Stimulated activated naive B cell treated with anti-CD40 and anti-IgM and Interleukin-4, amounts not matched to agents 10 μg/mL and 1 μg/mL and 100 μg/mL, for 72 hours (primary cell): ENCODE measurements at regions not wholly inside any gene's neighbourhood (a gene's known extent, or its start where the extent isn't known, plus 50 kb on each side); places are given as distances from the start of the nearest gene placed in this dataset.
A peak's percentile ranks its signal among the peaks of the same experiment; 100 is the strongest.

Source experiments
- ATAC-seq, 2 donors: fragments of 150-1000 bp; cut with Tn5 transposase; replicated peaks; 2 replicates each; pipeline ENCODE4 v1.10.0; 2021; ENCODE audit warnings: moderate library complexity in 1 of 2
- DNase-seq: peaks from one replicate; pipeline ENCODE4 v3.0.0; 2021
- H3K27ac Mint-ChIP-seq: one replicate; pipeline ENCODE4 v1.8.0; 2022; ENCODE audit warnings: mild to moderate bottlenecking, mixed read lengths
- H3K27me3 Mint-ChIP-seq, 2 donors: one replicate each; pipeline ENCODE4 v1.8.0; 2022; ENCODE audit warnings: mixed read lengths in 2 of 2
- H3K36me3 Mint-ChIP-seq, 2 donors: one replicate each; pipeline ENCODE4 v1.8.0; 2022; ENCODE audit warnings: mixed read lengths in 2 of 2, mild to moderate bottlenecking in 1 of 2
- H3K4me1 Mint-ChIP-seq, 2 donors: one replicate each; pipeline ENCODE4 v1.8.0; 2022; ENCODE audit warnings: mixed read lengths in 2 of 2, mild to moderate bottlenecking in 1 of 2
- H3K4me3 Mint-ChIP-seq, 2 donors: one replicate each; pipeline ENCODE4 v1.8.0; 2022; ENCODE audit warnings: mild to moderate bottlenecking in 2 of 2, mixed read lengths in 2 of 2, moderate library complexity in 1 of 2
- H3K9me3 Mint-ChIP-seq, 2 donors: one replicate each; pipeline ENCODE4 v1.8.0; 2022; ENCODE audit warnings: mixed read lengths in 2 of 2, mild to moderate bottlenecking in 1 of 2

GRCh38 chr1:68324316-68324715 lies 92.0 kb upstream of the WLS start:
- Mint-ChIP-seq H3K9me3 (no peaks in the 10 kb centered on the region), H3K4me1 (no peaks in the 10 kb centered on the region), H3K36me3 (no peaks in the 10 kb centered on the region), H3K27ac (no peak overlapping the region), H3K4me3 (no peak overlapping the region), H3K27me3 (peaks cover 8 to 10% of the 10 kb centered on the region in 2 donors)
- no peak for DNase-seq
- ATAC-seq: no peak

- no peak for DNase-seq
- Mint-ChIP-seq H3K4me1 (no peaks in the 10 kb centered on the region), H3K36me3 (no peaks in the 10 kb centered on the region), H3K27ac (no peak overlapping the region), H3K27me3 (peaks cover 8 to 10% of the 10 kb centered on the region in 2 donors), H3K4me3 (no peak overlapping the region), H3K9me3 (no peaks in the 10 kb centered on the region)
- ATAC-seq: no peak
These were observed 90.7 kb upstream of the WLS start for GRCh38 chr1:68322837-68323687.

GRCh38 chr1:68322096-68322495 lies 89.8 kb upstream of the WLS start:
- H3K27ac Mint-ChIP-seq: no peak overlapping the region
- DNase-seq (no peak), ATAC-seq (no peak)
- no peaks in the 10 kb centered on the region for H3K36me3 Mint-ChIP-seq
- H3K4me3 Mint-ChIP-seq: no peak overlapping the region
- peaks cover 8 to 10% of the 10 kb centered on the region in 2 donors for H3K27me3 Mint-ChIP-seq
- H3K9me3 Mint-ChIP-seq: no peaks in the 10 kb centered on the region
- no peaks in the 10 kb centered on the region for H3K4me1 Mint-ChIP-seq

GRCh38 chr1:68321084-68321685 lies 88.9 kb upstream of the WLS start:
- H3K4me3 Mint-ChIP-seq: no peak overlapping the region
- H3K4me1 Mint-ChIP-seq: no peaks in the 10 kb centered on the region
- peak in 1 of 2 donors; percentile 65 for ATAC-seq
- H3K9me3 Mint-ChIP-seq: no peaks in the 10 kb centered on the region
- H3K27ac Mint-ChIP-seq: no peak overlapping the region
- no peaks in the 10 kb centered on the region for H3K36me3 Mint-ChIP-seq
- peaks cover 8 to 10% of the 10 kb centered on the region in 2 donors for H3K27me3 Mint-ChIP-seq
- no peak for DNase-seq

GRCh38 chr1:68320349-68320748 lies 88.0 kb upstream of the WLS start:
- no peaks in the 10 kb centered on the region for H3K36me3 Mint-ChIP-seq
- DNase-seq (no peak), ATAC-seq (no peak)
- H3K9me3 Mint-ChIP-seq: no peaks in the 10 kb centered on the region
- peaks cover 8 to 10% of the 10 kb centered on the region in 2 donors for H3K27me3 Mint-ChIP-seq
- H3K4me1 Mint-ChIP-seq: no peaks in the 10 kb centered on the region
- H3K27ac Mint-ChIP-seq: no peak overlapping the region
- no peak overlapping the region for H3K4me3 Mint-ChIP-seq

- ATAC-seq (no peak), DNase-seq (no peak)
- Mint-ChIP-seq H3K4me3 (no peak overlapping the region), H3K27me3 (peaks cover 8 to 10% of the 10 kb centered on the region in 2 donors), H3K27ac (no peak overlapping the region), H3K36me3 (no peaks in the 10 kb centered on the region), H3K9me3 (no peaks in the 10 kb centered on the region), H3K4me1 (no peaks in the 10 kb centered on the region)
These were observed 87.6 kb upstream of the WLS start for GRCh38 chr1:68319907-68320306.

- Mint-ChIP-seq H3K36me3 (no peaks in the 10 kb centered on the region), H3K4me1 (no peaks in the 10 kb centered on the region), H3K9me3 (no peaks in the 10 kb centered on the region), H3K27me3 (peaks cover 8 to 10% of the 10 kb centered on the region in 2 donors), H3K4me3 (no peak overlapping the region), H3K27ac (no peak overlapping the region)
- DNase-seq: no peak
- ATAC-seq: no peak
These were observed 85.2 kb upstream of the WLS start for GRCh38 chr1:68317543-68317942.

GRCh38 chr1:68314151-68314780 lies 81.9 kb upstream of the WLS start:
- Mint-ChIP-seq H3K4me3 (no peak overlapping the region), H3K9me3 (no peaks in the 10 kb centered on the region), H3K36me3 (no peaks in the 10 kb centered on the region), H3K27ac (no peak overlapping the region), H3K27me3 (no peaks in the 10 kb centered on the region), H3K4me1 (no peaks in the 10 kb centered on the region)
- ATAC-seq (no peak), DNase-seq (no peak)

- DNase-seq (no peak), ATAC-seq (no peak)
- no peak overlapping the region for H3K4me3 Mint-ChIP-seq
- no peaks in the 10 kb centered on the region for H3K27me3 Mint-ChIP-seq
- H3K9me3 Mint-ChIP-seq: no peaks in the 10 kb centered on the region
- no peak overlapping the region for H3K27ac Mint-ChIP-seq
- no peaks in the 10 kb centered on the region for H3K36me3 Mint-ChIP-seq
- H3K4me1 Mint-ChIP-seq: no peaks in the 10 kb centered on the region
These were observed 81.4 kb upstream of the WLS start for GRCh38 chr1:68313735-68314134.

GRCh38 chr1:68308034-68308433 lies 75.7 kb upstream of the WLS start:
- no peaks in the 10 kb centered on the region for H3K9me3 Mint-ChIP-seq
- no peaks in the 10 kb centered on the region for H3K4me1 Mint-ChIP-seq
- no peaks in the 10 kb centered on the region for H3K36me3 Mint-ChIP-seq
- H3K4me3 Mint-ChIP-seq: no peak overlapping the region
- DNase-seq: no peak
- H3K27ac Mint-ChIP-seq: no peak overlapping the region
- ATAC-seq: no peak
- no peaks in the 10 kb centered on the region for H3K27me3 Mint-ChIP-seq

- no peaks in the 10 kb centered on the region for H3K27me3 Mint-ChIP-seq
- no peak overlapping the region for H3K4me3 Mint-ChIP-seq
- H3K9me3 Mint-ChIP-seq: no peaks in the 10 kb centered on the region
- ATAC-seq (no peak), DNase-seq (no peak)
- no peaks in the 10 kb centered on the region for H3K36me3 Mint-ChIP-seq
- no peak overlapping the region for H3K27ac Mint-ChIP-seq
- H3K4me1 Mint-ChIP-seq: no peaks in the 10 kb centered on the region
These were observed 75.1 kb upstream of the WLS start for GRCh38 chr1:68307378-68307787.

GRCh38 chr1:68301471-68302001 lies 69.2 kb upstream of the WLS start:
- ATAC-seq (no peak), DNase-seq (no peak)
- no peak overlapping the region for H3K27ac Mint-ChIP-seq
- no peak overlapping the region for H3K4me3 Mint-ChIP-seq
- H3K36me3 Mint-ChIP-seq: no peaks in the 10 kb centered on the region
- H3K4me1 Mint-ChIP-seq: no peaks in the 10 kb centered on the region
- no peaks in the 10 kb centered on the region for H3K27me3 Mint-ChIP-seq
- no peaks in the 10 kb centered on the region for H3K9me3 Mint-ChIP-seq

GRCh38 chr1:68294367-68295066 lies 62.2 kb upstream of the WLS start:
- Mint-ChIP-seq H3K27me3 (peaks cover 11% of the 10 kb centered on the region in 2 donors), H3K27ac (no peak overlapping the region), H3K9me3 (peaks cover 0 to 2% of the 10 kb centered on the region in 2 donors), H3K36me3 (no peaks in the 10 kb centered on the region), H3K4me3 (no peak overlapping the region), H3K4me1 (peaks cover 0 to 4% of the 10 kb centered on the region in 2 donors)
- no peak for DNase-seq
- no peak for ATAC-seq
